Ovary (tissue), 7 donors: ENCODE measurements at regions not wholly inside any gene's neighbourhood (a gene's known extent, or its start where the extent isn't known, plus 50 kb on each side); places are given as distances from the start of the nearest gene placed in this dataset.
"Not testable (repeated sequence)": the region's sequence is repeated elsewhere in the genome, so short reads cannot be mapped to it uniquely, and the experiment has no call there.

Experiments used
- DNase-seq, 5 donors: peaks; one replicate each; pipeline ENCODE4 v3.0.0-alpha.2; 2019 to 2020
- H3K27ac ChIP-seq, 2 donors: fragments of 200-600 bp; one replicate each; pipeline versions ENCODE4 v1.5.1 to v1.8.0; 2019 to 2022
- H3K27me3 ChIP-seq: fragments of 200-600 bp; one replicate; pipeline ENCODE4 v1.8.0; 2022
- H3K36me3 ChIP-seq: fragments of 200-600 bp; sonication (generic); one replicate; pipeline ENCODE4 v1.5.1; 2019
- H3K4me1 ChIP-seq: one replicate; pipeline ENCODE4 v1.8.1; 2013; ENCODE audit warnings: mild to moderate bottlenecking, moderate library complexity; ENCODE audit not compliant: insufficient read depth
- H3K4me3 ChIP-seq: fragments of 200-600 bp; sonication (generic); one replicate; pipeline ENCODE4 v1.5.1; 2017
- H3K9me3 ChIP-seq, 2 donors: fragments of 200-600 bp in 1 of 2; sonication (generic) in 1 of 2; one replicate each; pipeline versions ENCODE4 v1.5.1 to v1.8.1; 2013 to 2019; ENCODE audit warnings: mild to moderate bottlenecking in 1 of 2, moderate library complexity in 1 of 2
- CTCF ChIP-seq, 3 donors: fragments of 450-650 bp in 2 of 3; fragments of 200-600 bp in 1 of 3; IDR thresholded peaks; one replicate each; pipeline versions ENCODE4 v1.5.1 to v1.8.0; 2016 to 2022; ENCODE audit warnings: antibody characterized with exemption in 3 of 3, mild to moderate bottlenecking in 1 of 3
- EP300 ChIP-seq: sonication (generic); formaldehyde crosslinking; IDR thresholded peaks from one replicate; pipeline ENCODE4 v1.6.1; 2017; ENCODE audit warnings: antibody characterized with exemption
- POLR2A ChIP-seq: fragments of 450-650 bp; IDR thresholded peaks from one replicate; pipeline ENCODE4 v1.6.1; 2017; ENCODE audit warnings: antibody characterized with exemption, mild to moderate bottlenecking, moderate library complexity
- WGBS, 3 donors: extraction: QIAGEN DNeasy Blood & Tissue Kit in 1 of 3; methylation state at CpG; one replicate each; pipeline versions ENCODE4 v1.1.5 to v1.1.7; 2013 to 2017; 5-methylcytosine and 5-hydroxymethylcytosine counted together
- intact Hi-C, 4 donors: fragments of 100-400 bp; cut with DNase I; formaldehyde crosslinking; loops; one replicate each; pipeline versions ENCODE4 v1.11.0 to v1.15.1; 2022 to 2023
- donor health status: DM: no; HTN: no; CAD: no; lungs with moderate emphysema.
- donor health status: DM: no; HTN: no; CAD: no.
- donor health status: Bipolar disorder and iron deficiency.
- donor health status: DM: no; HTN: no; CAD: no.
- donor health status: DM: yes; HTN: yes; CAD: no.

- 5 to 20% (median 7%) methylated on average over 6 of the region's 6 CpGs for whole genome bisulfite sequencing, 3 donors
- H3K36me3 ChIP-seq: no peaks in the 10 kb centered on the region
- H3K27me3 ChIP-seq: no peaks in the 10 kb centered on the region
- no peak for DNase-seq
- H3K4me1 ChIP-seq: no peaks in the 10 kb centered on the region
- H3K9me3 ChIP-seq: no peaks in the 10 kb centered on the region
- TF ChIP-seq EP300: no peak
- TF ChIP-seq POLR2A: no peak
- TF ChIP-seq CTCF (IDR thresholded peaks at IDR 0.05): no peak
- no peak overlapping the region for H3K4me3 ChIP-seq
- intact Hi-C loops: no loop called here
- H3K27ac ChIP-seq: no peak overlapping the region
Measured at GRCh38 chr14:27270716-27271115, 672.9 kb upstream of the NOVA1 start.

GRCh38 chr14:27278341-27278740 lies 680.5 kb upstream of the NOVA1 start:
- Histone ChIP-seq H3K27ac (no peak overlapping the region), H3K27me3 (no peaks in the 10 kb centered on the region), H3K4me3 (no peak overlapping the region), H3K36me3 (no peaks in the 10 kb centered on the region), H3K9me3 (no peaks in the 10 kb centered on the region), H3K4me1 (no peaks in the 10 kb centered on the region)
- DNase-seq: no peak
- 5 to 17% (median 10%) methylated on average over 2 of the region's 2 CpGs for WGBS, 3 donors
- TF ChIP-seq POLR2A (no peak), EP300 (no peak), CTCF (IDR thresholded peaks at IDR 0.05) (no peak)
- intact Hi-C loops: no loop called here

GRCh38 chr14:27305441-27305945 lies 707.7 kb upstream of the NOVA1 start:
- Histone ChIP-seq H3K9me3 (no peaks in the 10 kb centered on the region), H3K27me3 (no peaks in the 10 kb centered on the region), H3K4me3 (no peak overlapping the region), H3K27ac (no peak overlapping the region), H3K4me1 (no peaks in the 10 kb centered on the region), H3K36me3 (no peaks in the 10 kb centered on the region)
- no peak for DNase-seq
- TF ChIP-seq POLR2A: no peak
- no peak for TF ChIP-seq CTCF (IDR thresholded peaks at IDR 0.05)
- TF ChIP-seq EP300: no peak
- intact Hi-C loops: no loop called here

- H3K9me3 ChIP-seq, H3K36me3 ChIP-seq, H3K4me1 ChIP-seq, H3K27ac ChIP-seq, intact Hi-C loops, H3K4me3 ChIP-seq, DNase-seq, H3K27me3 ChIP-seq: not testable (repeated sequence)
- WGBS, 3 donors: 97 to 99% (median 99%) methylated on average over 7 of the region's 7 CpGs
Measured at GRCh38 chr14:27312730-27313129, 714.9 kb upstream of the NOVA1 start.

GRCh38 chr14:27314231-27314630 lies 716.4 kb upstream of the NOVA1 start:
- Histone ChIP-seq H3K4me1 (no peaks in the 10 kb centered on the region), H3K27me3 (no peaks in the 10 kb centered on the region), H3K4me3 (no peak overlapping the region), H3K27ac (no peak overlapping the region), H3K36me3 (no peaks in the 10 kb centered on the region), H3K9me3 (no peaks in the 10 kb centered on the region)
- intact Hi-C loops: no loop called here
- DNase-seq: no peak
- TF ChIP-seq POLR2A (no peak), EP300 (no peak), CTCF (IDR thresholded peaks at IDR 0.05) (no peak)
